Caki2 (cell line): ENCODE measurements at regions not wholly inside any gene's neighbourhood (a gene's known extent, or its start where the extent isn't known, plus 50 kb on each side); places are given as distances from the start of the nearest gene placed in this dataset.

Experiments used
- DNase-seq: peaks from one replicate; pipeline ENCODE4 v3.0.0-alpha.2; 2015; ENCODE audit warnings: low read depth
- in situ Hi-C: cut with HindIII; loops from 2 replicates; pipeline ENCODE4 v1.10.0; 2016; ENCODE audit warnings: low sequenced_read_pairs, low pct_unique_long_range_greater_than_20kb, mixed read lengths

DNA sequence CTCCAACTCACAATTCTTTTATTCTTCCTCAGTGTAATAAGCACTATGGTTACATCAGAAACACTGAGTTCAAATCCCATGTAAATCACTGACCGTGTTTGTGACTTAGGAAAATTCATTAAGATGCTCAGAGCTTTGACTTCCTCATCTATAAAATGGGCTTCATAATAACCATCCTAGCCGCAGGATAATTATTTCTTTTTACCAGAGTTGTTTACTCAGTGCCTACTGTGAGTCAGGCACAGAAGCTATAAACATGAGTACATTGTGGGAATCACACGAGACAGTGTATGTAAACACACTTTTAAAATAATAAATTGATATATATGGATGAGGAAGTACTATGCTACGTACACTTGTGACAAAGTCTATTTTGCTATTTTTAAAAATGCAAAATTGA, 296.3 kb upstream of the TENM3 start:
- in situ Hi-C loops, result no loop called here
- DNase-seq, result no peak

DNA sequence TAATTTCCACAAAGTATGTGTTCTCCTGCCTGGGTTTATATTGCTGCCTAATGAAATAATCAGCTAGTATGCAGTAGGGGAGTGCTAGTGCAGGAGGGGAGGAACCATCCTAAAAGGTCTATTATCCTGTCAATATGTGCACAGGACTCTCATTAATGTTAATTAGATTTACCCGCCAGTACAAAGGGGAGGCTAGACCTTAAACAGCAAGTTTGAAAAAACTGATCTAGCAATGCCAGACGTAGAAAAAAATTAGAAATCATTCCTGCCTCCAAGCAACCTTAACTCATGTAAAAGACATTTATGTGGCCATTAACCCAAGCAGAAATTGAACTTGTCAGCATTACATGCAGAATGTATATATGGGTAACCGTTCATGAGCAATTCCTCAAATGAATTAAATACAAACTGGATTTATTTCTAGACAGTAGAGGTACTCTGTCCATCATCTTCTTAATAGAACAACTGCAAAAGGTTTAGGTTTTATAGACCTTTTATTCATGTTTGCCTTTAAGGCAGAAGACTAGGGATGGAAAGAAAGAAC, 294.3 kb upstream of the TENM3 start:
- no peak for DNase-seq
- in situ Hi-C loops, result no loop called here

DNA sequence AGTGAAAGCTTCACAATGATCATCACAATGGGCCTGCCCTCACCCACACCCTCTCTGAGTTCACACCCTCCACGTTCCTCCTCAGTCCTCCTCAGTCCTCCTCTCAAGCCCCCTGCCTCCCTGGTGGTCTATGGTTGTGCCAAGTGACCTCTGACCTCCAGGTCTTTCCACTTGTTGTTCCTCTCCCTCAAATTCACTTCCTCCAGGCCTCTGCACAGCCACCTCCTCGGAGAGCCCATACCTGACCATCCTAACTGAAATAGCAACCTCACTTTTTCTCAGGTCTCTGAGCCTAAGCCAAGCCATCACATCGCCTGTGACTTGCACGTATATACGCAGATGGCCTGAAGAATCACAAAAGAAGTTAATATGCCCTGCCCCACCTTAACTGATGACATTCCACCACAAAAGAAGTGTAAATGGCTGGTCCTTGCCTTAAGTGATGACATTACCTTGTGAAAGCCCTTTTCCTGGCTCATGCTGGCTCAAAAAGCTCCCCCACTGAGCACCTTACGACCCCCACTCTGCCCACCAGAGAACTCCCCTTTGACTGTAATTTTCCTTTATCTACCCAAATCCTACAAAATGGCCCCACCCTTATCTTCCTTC, 293.4 kb upstream of the TENM3 start:
- DNase-seq, result no peak
- in situ Hi-C loops, result no loop called here

DNA sequence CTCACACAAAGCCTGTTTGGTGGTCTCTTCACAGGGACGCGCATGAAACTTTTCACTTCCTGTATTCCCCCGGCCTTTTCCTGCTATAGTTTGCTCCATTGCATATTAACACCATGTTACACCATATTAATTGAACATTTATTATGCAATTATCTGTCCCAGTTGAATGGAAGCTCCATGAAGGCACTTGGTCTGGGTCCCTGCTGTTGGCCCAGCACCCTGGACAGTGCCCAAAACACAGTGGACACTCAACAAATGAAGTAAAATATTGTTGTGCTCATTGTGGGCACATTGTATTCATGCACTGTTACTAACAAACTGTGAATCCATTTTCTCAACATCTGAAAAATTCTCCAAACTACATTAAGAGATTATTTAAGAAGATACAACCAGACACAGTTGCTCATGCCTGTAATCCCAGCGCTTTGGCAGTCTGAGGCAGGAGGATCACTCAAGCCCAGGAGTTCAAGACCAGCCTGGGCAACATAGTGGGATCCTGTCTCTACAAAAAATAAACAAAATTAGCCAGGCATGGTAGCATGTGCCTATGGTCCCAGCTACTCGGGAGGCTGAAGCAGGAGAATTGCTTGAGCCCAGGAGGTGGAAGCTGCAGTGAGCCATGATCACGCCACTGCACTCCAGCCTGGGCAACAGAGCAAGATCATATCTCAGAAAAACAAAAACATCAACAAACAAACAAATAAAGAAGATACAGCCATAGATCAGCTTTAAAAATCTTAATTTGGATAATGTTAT, 292.7 kb upstream of the TENM3 start:
- in situ Hi-C loops, result no loop called here
- DNase-seq, result no peak

DNA sequence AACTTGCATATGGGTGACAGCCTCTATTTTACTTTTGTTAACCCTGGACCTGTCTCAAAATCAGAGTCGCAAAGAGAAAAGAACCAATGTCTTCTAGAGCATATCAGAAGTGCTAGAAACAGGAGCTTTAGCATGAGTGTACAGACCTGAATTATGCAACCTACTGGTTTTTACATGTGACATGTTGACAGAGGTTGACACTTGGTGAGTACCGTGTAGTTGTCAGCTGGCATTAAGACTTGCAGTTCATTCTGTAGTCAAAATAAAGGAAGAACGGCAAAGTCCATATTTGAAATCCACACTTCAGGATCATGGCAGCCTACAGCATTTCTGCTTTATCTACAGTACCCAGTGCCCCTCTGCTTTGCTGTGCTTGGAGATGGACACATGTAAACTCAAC, 291.9 kb upstream of the TENM3 start:
- in situ Hi-C loops, result no loop called here
- no peak for DNase-seq

- in situ Hi-C loops, result no loop called here
- peak; percentile 70 for DNase-seq
These were observed 290.7 kb upstream of the TENM3 start for GRCh38 chr4:181952478-181952877.

GRCh38 chr4:181956512-181956911, 286.7 kb upstream of the TENM3 start:
- in situ Hi-C loops, result no loop called here
- DNase-seq, result no peak

DNA sequence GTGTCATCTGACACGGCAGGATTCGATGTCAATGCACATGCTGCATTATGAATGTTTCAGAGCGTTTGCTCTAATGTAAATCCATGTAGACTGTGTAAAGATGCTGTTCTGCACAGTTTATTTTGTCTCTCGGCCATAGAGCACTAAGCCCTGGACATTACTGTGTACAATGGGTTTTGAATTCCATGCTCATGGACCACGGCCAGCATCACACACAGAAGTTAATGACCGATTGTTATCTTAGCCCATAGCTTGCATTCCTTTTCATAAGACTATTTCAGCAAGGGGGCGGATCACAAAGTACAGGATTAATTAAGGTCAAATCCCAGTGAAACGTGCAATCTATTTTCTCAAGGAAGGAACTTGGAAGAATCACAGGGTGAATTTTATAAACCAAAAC, 286.1 kb upstream of the TENM3 start:
- DNase-seq, result peak; percentile 83
- in situ Hi-C loops, result no loop called here

DNA sequence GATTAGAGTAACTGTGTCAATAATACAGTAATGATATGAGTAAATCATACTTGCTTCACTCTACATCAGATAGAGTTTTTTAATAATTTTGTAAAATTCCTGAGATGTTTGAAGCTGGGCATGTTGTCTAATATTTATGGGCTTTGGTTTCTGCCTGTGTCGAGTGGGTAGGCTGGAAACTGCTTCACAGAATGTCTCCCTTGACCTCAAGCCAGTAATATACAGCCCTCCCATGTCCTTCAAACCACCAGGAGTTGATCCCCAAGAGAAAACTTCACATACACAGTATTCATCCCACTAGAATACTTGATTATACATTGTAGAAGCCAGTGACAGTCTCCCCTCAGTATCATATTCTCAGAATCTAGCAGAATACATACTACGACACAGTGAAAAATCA, 284.8 kb upstream of the TENM3 start:
- in situ Hi-C loops, result no loop called here
- DNase-seq, result no peak

- in situ Hi-C loops, result no loop called here
- DNase-seq, result peak; percentile 63
These were observed 284.1 kb upstream of the TENM3 start for GRCh38 chr4:181959121-181959520.

DNA sequence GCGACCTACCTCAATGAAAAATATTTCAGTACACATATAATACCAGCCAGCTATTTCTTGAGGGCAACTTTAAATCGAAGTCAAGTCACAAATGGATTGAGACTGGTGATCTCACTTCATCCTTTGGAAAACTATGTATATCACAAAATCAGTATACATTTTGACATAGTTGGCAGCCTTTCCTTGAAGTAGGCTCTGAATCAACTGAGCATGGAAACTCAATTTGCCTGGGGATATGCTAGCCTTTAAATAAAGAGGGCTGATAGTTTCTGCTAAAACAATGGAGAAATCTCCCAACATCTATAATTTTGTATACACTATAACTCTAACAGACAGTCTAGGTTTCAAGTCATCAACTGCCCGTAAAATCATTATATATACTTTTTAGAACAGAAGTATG, 282.8 kb upstream of the TENM3 start:
- DNase-seq, result no peak
- in situ Hi-C loops, result no loop called here

- in situ Hi-C loops, result no loop called here
These were observed 280.9 kb upstream of the TENM3 start for GRCh38 chr4:181962321-181962720.

GRCh38 chr4:181964731-181965130, 278.5 kb upstream of the TENM3 start:
- no peak for DNase-seq
- in situ Hi-C loops, result no loop called here

More at GRCh38 chr4:181962321-181962720, 280.9 kb upstream of the TENM3 start:
- no peak for DNase-seq

GRCh38 chr4:181966104-181966551, 277.1 kb upstream of the TENM3 start:
- in situ Hi-C loops, result no loop called here
- DNase-seq, result no peak

DNA sequence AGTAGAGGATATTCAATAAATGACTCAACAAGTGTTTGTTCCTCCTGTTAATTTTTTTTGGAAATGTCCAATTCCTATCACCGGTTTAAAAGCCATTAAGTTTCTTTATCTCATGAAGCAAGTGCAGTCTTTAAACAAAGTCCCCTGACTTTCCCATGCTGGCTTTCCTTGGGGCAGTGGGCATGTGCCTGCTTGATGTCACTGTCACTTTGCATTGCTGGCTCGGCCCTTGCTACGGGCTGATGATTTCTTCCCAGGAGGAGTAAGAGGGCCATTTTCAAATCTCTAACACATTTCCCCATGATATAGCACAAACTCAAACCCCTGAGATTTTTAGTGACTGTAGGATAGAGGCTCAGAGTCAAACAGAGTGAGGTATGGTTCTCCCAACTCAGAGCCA, 275.8 kb upstream of the TENM3 start:
- no peak for DNase-seq
- in situ Hi-C loops, result no loop called here

DNA sequence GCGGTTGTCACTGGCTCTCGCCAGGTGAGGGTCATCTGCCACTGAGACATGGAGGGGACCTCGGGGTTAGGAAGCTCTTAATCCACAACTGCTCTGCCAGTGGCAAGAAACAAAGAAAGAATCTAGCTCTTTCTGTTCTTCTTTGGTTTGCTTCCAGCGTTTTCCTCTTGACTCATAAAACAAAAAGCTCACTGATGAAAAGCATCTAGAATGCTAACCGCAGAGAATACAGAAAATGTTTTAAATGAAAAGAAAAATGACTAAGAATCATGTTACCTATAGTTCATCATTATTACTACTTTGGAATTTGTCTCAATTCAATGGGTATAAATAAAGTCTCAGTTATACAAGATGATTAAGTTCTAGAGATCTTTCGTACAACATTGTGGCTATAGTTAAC, 274.8 kb upstream of the TENM3 start:
- DNase-seq, result no peak
- in situ Hi-C loops, result no loop called here

GRCh38 chr4:181969151-181969550, 274.1 kb upstream of the TENM3 start:
- no peak for DNase-seq
- in situ Hi-C loops, result no loop called here

DNA sequence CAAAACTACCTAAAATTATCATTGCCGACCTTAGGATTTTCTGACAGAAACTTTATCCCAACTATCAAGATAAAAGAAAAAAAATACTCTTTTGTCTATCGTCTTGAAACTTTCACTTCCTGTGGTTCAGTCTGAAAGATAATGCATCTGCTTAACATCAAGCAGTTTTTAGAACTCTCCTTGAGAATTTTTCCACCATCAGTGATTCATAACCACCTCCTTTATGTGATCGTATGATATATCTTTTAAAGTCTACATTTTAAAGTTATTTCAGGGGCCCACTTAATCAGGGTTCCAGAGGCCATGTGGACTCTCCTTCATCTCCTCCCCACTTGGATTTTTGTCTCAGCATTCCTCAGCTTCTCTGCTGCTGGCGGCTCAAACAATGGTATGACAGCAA, 272.8 kb upstream of the TENM3 start:
- DNase-seq, result no peak
- in situ Hi-C loops, result no loop called here

GRCh38 chr4:181971411-181971810, 271.8 kb upstream of the TENM3 start:
- in situ Hi-C loops, result no loop called here
- no peak for DNase-seq

DNA sequence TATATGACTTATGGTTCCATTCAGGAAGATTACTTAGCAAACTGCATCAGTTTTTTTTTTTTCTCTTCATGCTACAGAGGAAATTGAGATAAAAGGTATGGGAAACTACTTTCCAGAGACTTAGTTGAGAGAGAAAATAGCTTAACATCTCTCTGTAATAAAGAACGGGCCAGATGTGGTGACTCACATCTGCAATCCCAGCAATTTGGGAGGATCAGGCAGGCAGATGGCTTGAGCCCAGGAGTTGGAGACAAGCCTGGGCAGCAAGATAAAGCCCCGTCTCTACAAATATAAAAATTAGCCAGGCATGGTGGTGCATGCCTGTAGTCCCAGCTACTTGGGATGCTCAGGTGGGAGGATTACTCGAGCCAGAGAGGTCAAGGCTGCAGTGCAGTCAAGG, 271.2 kb upstream of the TENM3 start:
- DNase-seq, result no peak
- in situ Hi-C loops, result no loop called here
